HepG2 (cell line): ENCODE measurements at regions not wholly inside any gene's neighbourhood (a gene's known extent, or its start where the extent isn't known, plus 50 kb on each side); places are given as distances from the start of the nearest gene placed in this dataset.

Experiments used
- POLR2AphosphoS5 ChIP-seq: IDR thresholded peaks from 2 replicates; pipeline ENCODE4 v1.6.1; 2012; ENCODE audit warnings: low read depth, low read length
- TF ChIP-seq, protein P1 (sequence below): sonication (generic); formaldehyde crosslinking; IDR thresholded peaks from 2 replicates; pipeline ENCODE4 v1.5.0; 2020; ENCODE audit warnings: mild to moderate bottlenecking, missing genetic modification reagents, moderate library complexity

DNA sequence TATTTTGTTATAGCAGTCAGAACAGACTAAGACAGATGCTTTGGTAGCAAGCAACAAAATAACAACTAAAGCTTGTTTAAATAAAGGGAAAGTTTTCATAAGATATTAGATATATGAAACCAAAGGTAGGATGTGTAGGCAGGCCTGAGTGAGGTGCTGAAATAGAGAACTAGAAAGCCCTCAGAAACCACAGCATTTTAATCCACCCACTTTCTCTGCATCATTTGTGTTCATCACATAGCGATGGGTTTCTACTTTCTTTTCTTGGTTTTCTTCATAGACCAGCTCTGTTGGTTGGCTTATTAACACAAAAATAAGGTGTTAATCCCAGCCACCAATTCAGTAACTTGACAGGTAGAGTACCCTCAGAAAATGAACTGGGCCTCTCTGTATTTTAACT is 58.6 kb downstream of the RPS12 start:
- TF ChIP-seq, protein P1, sequence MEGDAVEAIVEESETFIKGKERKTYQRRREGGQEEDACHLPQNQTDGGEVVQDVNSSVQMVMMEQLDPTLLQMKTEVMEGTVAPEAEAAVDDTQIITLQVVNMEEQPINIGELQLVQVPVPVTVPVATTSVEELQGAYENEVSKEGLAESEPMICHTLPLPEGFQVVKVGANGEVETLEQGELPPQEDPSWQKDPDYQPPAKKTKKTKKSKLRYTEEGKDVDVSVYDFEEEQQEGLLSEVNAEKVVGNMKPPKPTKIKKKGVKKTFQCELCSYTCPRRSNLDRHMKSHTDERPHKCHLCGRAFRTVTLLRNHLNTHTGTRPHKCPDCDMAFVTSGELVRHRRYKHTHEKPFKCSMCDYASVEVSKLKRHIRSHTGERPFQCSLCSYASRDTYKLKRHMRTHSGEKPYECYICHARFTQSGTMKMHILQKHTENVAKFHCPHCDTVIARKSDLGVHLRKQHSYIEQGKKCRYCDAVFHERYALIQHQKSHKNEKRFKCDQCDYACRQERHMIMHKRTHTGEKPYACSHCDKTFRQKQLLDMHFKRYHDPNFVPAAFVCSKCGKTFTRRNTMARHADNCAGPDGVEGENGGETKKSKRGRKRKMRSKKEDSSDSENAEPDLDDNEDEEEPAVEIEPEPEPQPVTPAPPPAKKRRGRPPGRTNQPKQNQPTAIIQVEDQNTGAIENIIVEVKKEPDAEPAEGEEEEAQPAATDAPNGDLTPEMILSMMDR (CRISPR knock-in tag): no peak
- no peak for TF ChIP-seq POLR2AphosphoS5
